A673 (cell line): ENCODE measurements at regions not wholly inside any gene's neighbourhood (a gene's known extent, or its start where the extent isn't known, plus 50 kb on each side); places are given as distances from the start of the nearest gene placed in this dataset.

ENCODE experiments used
- BruUV-seq: library from RNA; stranded (reverse); fragments of 400-500 nt; replicated peaks from 2 replicates; lab custom pipeline; 2021; lab: Mats Ljungman, UMichigan
- CTCF ChIA-PET: fragments of 300-600 bp; sonication (Branson Sonifier 250); formaldehyde crosslinking; loops from one replicate; lab custom pipeline; 2022; ENCODE audit warnings: antibody characterized with exemption; lab: Charles Lee
- POLR2A ChIA-PET: fragments of 300-600 bp; sonication (Branson Sonifier 250); formaldehyde crosslinking; loops from one replicate; lab custom pipeline; 2022; ENCODE audit warnings: antibody characterized with exemption; ENCODE audit not compliant: low non-redundant PET; lab: Charles Lee
- DNase-seq: peaks from one replicate; pipeline ENCODE4 v3.0.0-alpha.2; 2015; ENCODE audit warnings: low spot score
- H3K27ac ChIP-seq: fragments of 200-600 bp; sonication (generic); 2 replicates; pipeline ENCODE4 v1.5.1; 2016; ENCODE audit warnings: mixed run types, low read depth, mild to moderate bottlenecking, mixed read lengths, antibody characterized with exemption, low read length; ENCODE audit not compliant: poor library complexity, severe bottlenecking
- H3K27me3 ChIP-seq: fragments of 200-600 bp; sonication (generic); replicated peaks from 2 replicates; pipeline ENCODE4 v1.6.1; 2017; ENCODE audit warnings: mixed run types, low read depth, mild to moderate bottlenecking, mixed read lengths, antibody characterized with exemption, low read length; ENCODE audit not compliant: insufficient read depth, poor library complexity
- H3K36me3 ChIP-seq: fragments of 200-600 bp; sonication (generic); 2 replicates; pipeline ENCODE4 v1.6.1; 2016; ENCODE audit warnings: mixed run types, mild to moderate bottlenecking, mixed read lengths, antibody characterized with exemption, low read length; ENCODE audit not compliant: insufficient read depth, poor library complexity, severe bottlenecking
- H3K4me1 ChIP-seq: fragments of 200-600 bp; sonication (generic); 2 replicates; pipeline ENCODE4 v1.6.1; 2017; ENCODE audit warnings: mixed run types, mild to moderate bottlenecking, mixed read lengths, antibody characterized with exemption, low read length; ENCODE audit not compliant: insufficient read depth, poor library complexity, severe bottlenecking
- H3K4me3 ChIP-seq: fragments of 200-600 bp; sonication (generic); 2 replicates; pipeline ENCODE4 v1.5.1; 2016; ENCODE audit warnings: low read depth, mixed run types, mild to moderate bottlenecking, mixed read lengths, low read length; ENCODE audit not compliant: poor library complexity, severe bottlenecking
- H3K9me3 ChIP-seq: fragments of 200-600 bp; sonication (generic); 2 replicates; pipeline ENCODE4 v1.6.1; 2016; ENCODE audit warnings: mixed run types, low read depth, mild to moderate bottlenecking, mixed read lengths, antibody characterized with exemption, low read length; ENCODE audit not compliant: poor library complexity, severe bottlenecking
- CTCF ChIP-seq: fragments of 300-800, 200-600 bp; sonication (generic); conservative IDR thresholded peaks from 2 replicates; pipeline ENCODE4 v1.5.1; 2017; ENCODE audit warnings: low read depth, mild to moderate bottlenecking, antibody characterized with exemption, low read length, moderate library complexity, mixed read lengths
- EZH2 ChIP-seq: fragments of 200-600 bp; sonication (generic); IDR thresholded peaks from 2 replicates; pipeline ENCODE4 v1.6.1; 2017; ENCODE audit warnings: borderline replicate concordance, low read depth, mild to moderate bottlenecking, mixed read lengths, antibody characterized with exemption, low read length; ENCODE audit not compliant: poor library complexity, severe bottlenecking
- intact Hi-C: fragments of 100-400 bp; cut with micrococcal nuclease; formaldehyde crosslinking; loops from one replicate; pipeline ENCODE4 v1.10.0; 2022; ENCODE audit not compliant: unreplicated experiment

GRCh38 chr21:14678973-14679574 is 133.0 kb upstream of the SAMSN1 start:
- ChIA-PET CTCF (no interaction called here), POLR2A (no interaction called here)
- Histone ChIP-seq H3K4me3 (no peak overlapping the region), H3K27ac (no peak overlapping the region), H3K9me3 (no peaks in the 10 kb centered on the region), H3K27me3 (no peaks in the 10 kb centered on the region), H3K4me1 (no peaks in the 10 kb centered on the region), H3K36me3 (no peaks in the 10 kb centered on the region)
- no peak for DNase-seq
- BruUV-seq, result no TSS peak
- no peak for TF ChIP-seq CTCF
- TF ChIP-seq EZH2, result no peak
- intact Hi-C loops, result no loop called here

- CTCF ChIA-PET, result no interaction called here
- Histone ChIP-seq H3K36me3 (no peaks in the 10 kb centered on the region), H3K27ac (no peak overlapping the region), H3K9me3 (no peaks in the 10 kb centered on the region), H3K4me1 (no peaks in the 10 kb centered on the region), H3K27me3 (no peaks in the 10 kb centered on the region), H3K4me3 (no peak overlapping the region)
- TF ChIP-seq EZH2 (no peak), CTCF (no peak)
- intact Hi-C loops, result no loop called here
- DNase-seq, result no peak
- POLR2A ChIA-PET, result no interaction called here
- no TSS peak for BruUV-seq
Observed at GRCh38 chr21:14677639-14678179, 131.6 kb upstream of the SAMSN1 start.

- Histone ChIP-seq H3K9me3 (no peaks in the 10 kb centered on the region), H3K4me3 (no peak overlapping the region), H3K27ac (no peak overlapping the region), H3K27me3 (no peaks in the 10 kb centered on the region), H3K4me1 (no peaks in the 10 kb centered on the region), H3K36me3 (no peaks in the 10 kb centered on the region)
- ChIA-PET POLR2A (no interaction called here), CTCF (no interaction called here)
- intact Hi-C loops, result no loop called here
- no peak for TF ChIP-seq EZH2
- no TSS peak for BruUV-seq
- DNase-seq, result no peak
Observed at GRCh38 chr21:14677013-14677412, 130.9 kb upstream of the SAMSN1 start.
